ENCODE measurements at regions not wholly inside any gene's neighbourhood (a gene's known extent, or its start where the extent isn't known, plus 50 kb on each side); places are given as distances from the start of the nearest gene placed in this dataset.

- H4K5ac ChIP-seq (ENCODE audit: low read depth, low read length) = no peak overlapping the region
- intact Hi-C loops (cut with micrococcal nuclease) = no loop called here
- H3K4me3 ChIP-seq (ENCODE audit: insufficient read depth, low read depth, low read length) = no peak overlapping the region
- no CpG with 5 or more reads among the region's 2 CpGs for WGBS, 2 experiments (ENCODE audit: extremely low coverage in 2 of 2, insufficient read length in 1 of 2)
- 0 out of 2 replicates have a peak overlapping the region, but pooled peaks have one; percentile 45 for H3K9ac ChIP-seq (ENCODE audit: low read depth, low read length)
- no peak overlapping the region; the same call in 1 of the 2 replicates for H2BK120ac ChIP-seq (ENCODE audit: low read depth, low read length)
- peak overlapping the region; percentile 99; the same call in 1 of the 3 replicates for H2BK15ac ChIP-seq (ENCODE audit: low read depth, low read length)
- no peak overlapping the region for H2AK5ac ChIP-seq (ENCODE audit: low read depth, low read length)
- no peak overlapping the region for H3K14ac ChIP-seq (replicated peaks; ENCODE audit: low read depth, low read length)
- H3K4me1 ChIP-seq (ENCODE audit: control insufficient read depth, insufficient read depth, low read length) = peaks cover 12% of the 10 kb centered on the region
- H2AK9ac ChIP-seq (replicated peaks; ENCODE audit: low read depth, low read length, poor library complexity) = no peak overlapping the region
- no peaks in the 10 kb centered on the region for H4K20me1 ChIP-seq (ENCODE audit: insufficient read depth, low read length)
- no peak overlapping the region for H3K56ac ChIP-seq (ENCODE audit: extremely low read depth, insufficient read depth, low read length)
- no peaks in the 10 kb centered on the region for H3K9me1 ChIP-seq (ENCODE audit: insufficient read depth, low read length)
- dilution Hi-C loops (cut with HindIII; ENCODE audit: low sequenced_read_pairs, unreplicated experiment) = no loop called here
- H3K9me3 ChIP-seq (ENCODE audit: control insufficient read depth, insufficient read depth, low read length) = no peaks in the 10 kb centered on the region
- H4K8ac ChIP-seq (ENCODE audit: low read depth in 2 of 2, low read length in 2 of 2) = peak overlapping the region; percentile 37 to 49; a peak in 2 of 4 replicates
- no peak overlapping the region for H3K27ac ChIP-seq (ENCODE audit: insufficient read depth, low read length)
- ChIA-PET POLR2A (ENCODE audit: unreplicated experiment) (no interaction called here), CTCF (interaction anchor here (1.0 kb wide), 1 partner anchor 11 kb away, joined by 4 read pairs; no protein-coding TSS in a partner anchor)
- in situ Hi-C loops (cut with MboI; ENCODE audit: low sequenced_read_pairs) = loop anchor here (25.0 kb wide), 1 partner anchor 1204 kb away; no protein-coding TSS in a partner anchor
- H3K36me3 ChIP-seq (ENCODE audit: control insufficient read depth, insufficient read depth, low read length) = no peaks in the 10 kb centered on the region
- no peak overlapping the region for H2AFZ ChIP-seq (replicated peaks; ENCODE audit: low read length, poor library complexity)
- peak; percentile 84 for DNase-seq
- BruUV-seq (replicated peaks) = no TSS peak
- peak; percentile 91 for ATAC-seq (ENCODE audit: low read depth)
- H3K18ac ChIP-seq (ENCODE audit: low read depth, low read length) = peak overlapping the region; percentile 99; the same call in 1 of the 2 replicates
- H2BK5ac ChIP-seq (ENCODE audit: low read depth, low read length, poor library complexity, severe bottlenecking) = peak overlapping the region; percentile 91
- no peak overlapping the region for H3K4ac ChIP-seq (ENCODE audit: low read depth, low read length)
- H3K27me3 ChIP-seq (ENCODE audit: control insufficient read depth, insufficient read depth, low read length) = no peaks in the 10 kb centered on the region
- H3K23ac ChIP-seq (ENCODE audit: low read depth, low read length) = no peak overlapping the region
- H3K4me2 ChIP-seq (ENCODE audit: low read depth, low read length) = peak overlapping the region; percentile 35; the same call in 1 of the 2 replicates
- no peaks in the 10 kb centered on the region for H3K79me1 ChIP-seq (ENCODE audit: low read depth in 1 of 2, low read length in 2 of 2)
- TF ChIP-seq RAD21 (IDR thresholded peaks at IDR 0.05; ENCODE audit: low read length) (no peak), CEBPB (IDR thresholded peaks at IDR 0.05; ENCODE audit: low read depth, low read length) (peak; percentile 66), FOS (IDR thresholded peaks at IDR 0.05; ENCODE audit: low read depth, low read length) (peak; percentile 17; the same call in 1 of the 2 replicates), MXI1 (IDR thresholded peaks at IDR 0.05; ENCODE audit: borderline replicate concordance, low read depth, low read length) (no peak)
- H2BK20ac ChIP-seq (ENCODE audit: low read depth, low read length) = peak overlapping the region; percentile 96; the same call in 1 of the 2 replicates
- H4K91ac ChIP-seq (ENCODE audit: insufficient read depth, low read depth, low read length) = no peak overlapping the region
These were observed 201.2 kb upstream of the CELF2 start for GRCh38 chr10:10816447-10816846.

Data from IMR-90 (cell line).